Neural cell (in vitro differentiated cells): ENCODE measurements at regions not wholly inside any gene's neighbourhood (a gene's known extent, or its start where the extent isn't known, plus 50 kb on each side); places are given as distances from the start of the nearest gene placed in this dataset.

Source experiments
- H2AFZ ChIP-seq: fragments of 200-600, 300-800 bp; sonication (generic), shearing (Covaris generic); 2 replicates; pipeline ENCODE4 v1.6.0; 2014; ENCODE audit warnings: low read depth, mild to moderate bottlenecking, antibody characterized with exemption, low read length, moderate library complexity
- H3F3A ChIP-seq: fragments of 200-600 bp; shearing (Covaris generic); 2 replicates; pipeline ENCODE4 v1.6.1; 2016; ENCODE audit warnings: mild to moderate bottlenecking, moderate library complexity, mixed read lengths, antibody characterized with exemption, low read length; ENCODE audit not compliant: insufficient read depth, poor library complexity, severe bottlenecking
- H3K27ac ChIP-seq: fragments of 200-600, 300-800 bp; sonication (generic), shearing (Covaris generic); 2 replicates; pipeline ENCODE4 v1.5.1; 2014; ENCODE audit warnings: mild to moderate bottlenecking, low read length, moderate library complexity
- H3K27me3 ChIP-seq: fragments of 300-800, 200-600 bp; sonication (generic), shearing (Covaris generic); 2 replicates; pipeline ENCODE4 v1.6.0; 2014; ENCODE audit warnings: mild to moderate bottlenecking, low read depth, low read length, moderate library complexity; ENCODE audit not compliant: insufficient read depth
- H3K36me3 ChIP-seq: fragments of 300-800, 200-600 bp; sonication (generic), shearing (Covaris generic); 2 replicates; pipeline ENCODE4 v1.5.1; 2014; ENCODE audit warnings: mild to moderate bottlenecking, antibody characterized with exemption, low read length, moderate library complexity; ENCODE audit not compliant: insufficient read depth
- H3K4me2 ChIP-seq: fragments of 300-800, 200-600 bp; sonication (generic), shearing (Covaris generic); 2 replicates; pipeline ENCODE4 v1.6.0; 2014; ENCODE audit warnings: mild to moderate bottlenecking, low read length
- H3K4me3 ChIP-seq: fragments of 300-800, 200-600 bp; sonication (generic), shearing (Covaris generic); 2 replicates; pipeline ENCODE4 v1.5.1; 2014; ENCODE audit warnings: mild to moderate bottlenecking, low read length, moderate library complexity
- H3K79me2 ChIP-seq: fragments of 200-600 bp; shearing (Covaris generic); replicated peaks from 2 replicates; pipeline ENCODE4 v1.6.0; 2014; ENCODE audit warnings: mild to moderate bottlenecking, low read length, moderate library complexity; ENCODE audit not compliant: insufficient read depth
- H3K9ac ChIP-seq: fragments of 300-800, 200-600 bp; sonication (generic), shearing (Covaris generic); 2 replicates; pipeline ENCODE4 v1.6.1; 2016; ENCODE audit warnings: mild to moderate bottlenecking, low read length, mixed read lengths
- H3K9me2 ChIP-seq: fragments of 200-600 bp; shearing (Covaris generic); 2 replicates; pipeline ENCODE4 v1.6.1; 2016; ENCODE audit warnings: mild to moderate bottlenecking, low read length, mixed read lengths; ENCODE audit not compliant: insufficient read depth
- H3K9me3 ChIP-seq: fragments of 200-600, 300-800 bp; sonication (generic), shearing (Covaris generic); 2 replicates; pipeline ENCODE4 v1.6.1; 2016; ENCODE audit warnings: mild to moderate bottlenecking, mixed run types, low read length, moderate library complexity, mixed read lengths
- H4K20me1 ChIP-seq: fragments of 200-600 bp; shearing (Covaris generic); 2 replicates; pipeline ENCODE4 v1.6.1; 2016; ENCODE audit warnings: mild to moderate bottlenecking, mixed run types; ENCODE audit not compliant: insufficient read depth
- EP300 ChIP-seq: fragments of 450-650 bp; conservative IDR thresholded peaks from 2 replicates; pipeline ENCODE4 v1.6.1; 2014; ENCODE audit warnings: antibody characterized with exemption, mild to moderate bottlenecking, moderate library complexity; ENCODE audit not compliant: poor library complexity, severe bottlenecking
- EZH2 ChIP-seq: fragments of 200-600, 300-800 bp; shearing (Covaris generic), sonication (generic); IDR thresholded peaks from 2 replicates; pipeline ENCODE4 v1.6.1; 2014; ENCODE audit warnings: antibody characterized with exemption, low read length, borderline replicate concordance, mild to moderate bottlenecking; ENCODE audit not compliant: insufficient read depth, poor library complexity, severe bottlenecking
- MXI1 ChIP-seq: fragments of 450-650 bp; conservative IDR thresholded peaks from 2 replicates; pipeline ENCODE4 v1.6.1; 2014; ENCODE audit warnings: antibody characterized with exemption, mild to moderate bottlenecking; ENCODE audit not compliant: poor library complexity, severe bottlenecking
- POLR2AphosphoS5 ChIP-seq: IDR thresholded peaks from 2 replicates; pipeline ENCODE4 v1.6.1; 2012
- RAD21 ChIP-seq: fragments of 450-650 bp; conservative IDR thresholded peaks from 2 replicates; pipeline ENCODE4 v1.6.1; 2014; ENCODE audit warnings: antibody characterized with exemption, mild to moderate bottlenecking, moderate library complexity
- SMC3 ChIP-seq: fragments of 450-650 bp; conservative IDR thresholded peaks from 2 replicates; pipeline ENCODE4 v1.6.1; 2014; ENCODE audit warnings: antibody characterized with exemption, mild to moderate bottlenecking, moderate library complexity; ENCODE audit not compliant: poor library complexity
- TAF1 ChIP-seq: IDR thresholded peaks from 2 replicates; pipeline ENCODE4 v1.6.1; 2012; ENCODE audit warnings: low read depth
- TF ChIP-seq, protein P1 (sequence below): fragments of 450-650 bp; IDR thresholded peaks from 2 replicates; pipeline ENCODE4 v1.5.1; 2014; ENCODE audit warnings: antibody characterized with exemption, mild to moderate bottlenecking, moderate library complexity; ENCODE audit not compliant: poor library complexity, severe bottlenecking
- TF ChIP-seq, protein P2 (sequence below): IDR thresholded peaks from 2 replicates; pipeline ENCODE4 v1.6.1; 2012; ENCODE audit warnings: borderline replicate concordance

DNA sequence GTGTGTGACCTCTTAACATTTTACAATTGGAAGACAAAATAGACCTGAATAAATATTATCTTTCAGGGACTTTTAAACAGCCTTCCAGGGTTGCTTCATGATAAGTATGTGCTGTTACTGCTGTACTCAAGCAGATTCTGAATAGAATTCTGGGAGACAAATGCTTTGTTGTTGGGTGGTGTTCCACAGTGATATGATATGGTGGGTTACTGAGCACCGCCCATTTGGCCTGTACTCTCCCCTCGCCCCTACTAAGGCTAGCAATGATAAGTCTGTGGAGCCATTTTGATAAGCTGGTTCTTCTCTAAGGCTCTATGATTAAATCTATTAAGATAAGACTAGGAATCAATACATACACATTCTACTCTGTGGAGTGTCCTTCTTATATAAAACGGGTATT lies 89.8 kb upstream of the ITGA4 start:
- H4K20me1 ChIP-seq = no peaks in the 10 kb centered on the region
- no peak overlapping the region for H3K4me3 ChIP-seq
- no peaks in the 10 kb centered on the region for H3K36me3 ChIP-seq
- H3K4me2 ChIP-seq = no peak overlapping the region
- no peaks in the 10 kb centered on the region for H3F3A ChIP-seq
- H3K27ac ChIP-seq = no peak overlapping the region
- no peaks in the 10 kb centered on the region for H3K79me2 ChIP-seq
- H3K9ac ChIP-seq = no peak overlapping the region
- no peaks in the 10 kb centered on the region for H3K9me2 ChIP-seq
- TF ChIP-seq, protein P1, sequence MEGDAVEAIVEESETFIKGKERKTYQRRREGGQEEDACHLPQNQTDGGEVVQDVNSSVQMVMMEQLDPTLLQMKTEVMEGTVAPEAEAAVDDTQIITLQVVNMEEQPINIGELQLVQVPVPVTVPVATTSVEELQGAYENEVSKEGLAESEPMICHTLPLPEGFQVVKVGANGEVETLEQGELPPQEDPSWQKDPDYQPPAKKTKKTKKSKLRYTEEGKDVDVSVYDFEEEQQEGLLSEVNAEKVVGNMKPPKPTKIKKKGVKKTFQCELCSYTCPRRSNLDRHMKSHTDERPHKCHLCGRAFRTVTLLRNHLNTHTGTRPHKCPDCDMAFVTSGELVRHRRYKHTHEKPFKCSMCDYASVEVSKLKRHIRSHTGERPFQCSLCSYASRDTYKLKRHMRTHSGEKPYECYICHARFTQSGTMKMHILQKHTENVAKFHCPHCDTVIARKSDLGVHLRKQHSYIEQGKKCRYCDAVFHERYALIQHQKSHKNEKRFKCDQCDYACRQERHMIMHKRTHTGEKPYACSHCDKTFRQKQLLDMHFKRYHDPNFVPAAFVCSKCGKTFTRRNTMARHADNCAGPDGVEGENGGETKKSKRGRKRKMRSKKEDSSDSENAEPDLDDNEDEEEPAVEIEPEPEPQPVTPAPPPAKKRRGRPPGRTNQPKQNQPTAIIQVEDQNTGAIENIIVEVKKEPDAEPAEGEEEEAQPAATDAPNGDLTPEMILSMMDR = no peak
- TF ChIP-seq TAF1 (no peak), POLR2AphosphoS5 (no peak), EZH2 (no peak), SMC3 (no peak), MXI1 (no peak), EP300 (no peak), RAD21 (no peak)
- TF ChIP-seq, protein P2, sequence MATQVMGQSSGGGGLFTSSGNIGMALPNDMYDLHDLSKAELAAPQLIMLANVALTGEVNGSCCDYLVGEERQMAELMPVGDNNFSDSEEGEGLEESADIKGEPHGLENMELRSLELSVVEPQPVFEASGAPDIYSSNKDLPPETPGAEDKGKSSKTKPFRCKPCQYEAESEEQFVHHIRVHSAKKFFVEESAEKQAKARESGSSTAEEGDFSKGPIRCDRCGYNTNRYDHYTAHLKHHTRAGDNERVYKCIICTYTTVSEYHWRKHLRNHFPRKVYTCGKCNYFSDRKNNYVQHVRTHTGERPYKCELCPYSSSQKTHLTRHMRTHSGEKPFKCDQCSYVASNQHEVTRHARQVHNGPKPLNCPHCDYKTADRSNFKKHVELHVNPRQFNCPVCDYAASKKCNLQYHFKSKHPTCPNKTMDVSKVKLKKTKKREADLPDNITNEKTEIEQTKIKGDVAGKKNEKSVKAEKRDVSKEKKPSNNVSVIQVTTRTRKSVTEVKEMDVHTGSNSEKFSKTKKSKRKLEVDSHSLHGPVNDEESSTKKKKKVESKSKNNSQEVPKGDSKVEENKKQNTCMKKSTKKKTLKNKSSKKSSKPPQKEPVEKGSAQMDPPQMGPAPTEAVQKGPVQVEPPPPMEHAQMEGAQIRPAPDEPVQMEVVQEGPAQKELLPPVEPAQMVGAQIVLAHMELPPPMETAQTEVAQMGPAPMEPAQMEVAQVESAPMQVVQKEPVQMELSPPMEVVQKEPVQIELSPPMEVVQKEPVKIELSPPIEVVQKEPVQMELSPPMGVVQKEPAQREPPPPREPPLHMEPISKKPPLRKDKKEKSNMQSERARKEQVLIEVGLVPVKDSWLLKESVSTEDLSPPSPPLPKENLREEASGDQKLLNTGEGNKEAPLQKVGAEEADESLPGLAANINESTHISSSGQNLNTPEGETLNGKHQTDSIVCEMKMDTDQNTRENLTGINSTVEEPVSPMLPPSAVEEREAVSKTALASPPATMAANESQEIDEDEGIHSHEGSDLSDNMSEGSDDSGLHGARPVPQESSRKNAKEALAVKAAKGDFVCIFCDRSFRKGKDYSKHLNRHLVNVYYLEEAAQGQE = no peak
- no peak overlapping the region for H2AFZ ChIP-seq
- no peaks in the 10 kb centered on the region for H3K9me3 ChIP-seq
- no peaks in the 10 kb centered on the region for H3K27me3 ChIP-seq

DNA sequence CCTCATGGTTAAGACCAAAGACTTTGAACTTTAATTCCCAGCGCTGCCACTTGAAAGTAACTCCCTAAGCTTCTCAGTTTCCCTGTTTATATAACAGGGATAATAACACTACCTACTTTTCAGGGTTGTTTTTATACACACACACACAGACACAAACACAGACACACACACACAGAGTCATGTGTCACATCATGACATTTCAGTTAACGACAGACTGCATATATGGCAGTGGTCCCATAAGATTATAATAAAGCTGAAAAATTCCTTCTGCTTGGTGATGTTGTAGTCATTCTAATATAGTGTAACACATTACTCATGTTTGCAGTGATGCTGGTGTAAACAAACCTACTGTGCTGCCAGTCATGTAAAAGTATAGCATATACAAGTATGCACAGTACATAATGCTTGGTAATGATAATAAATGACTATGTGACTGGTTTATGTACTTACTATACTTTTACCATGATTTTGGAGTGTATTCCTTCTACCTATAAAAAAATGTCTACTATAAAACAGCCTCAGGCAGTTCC lies 89.2 kb upstream of the ITGA4 start:
- no peak overlapping the region for H3K27ac ChIP-seq
- H3F3A ChIP-seq = no peaks in the 10 kb centered on the region
- no peak overlapping the region for H3K9ac ChIP-seq
- no peak overlapping the region for H3K4me3 ChIP-seq
- TF ChIP-seq MXI1 (no peak), POLR2AphosphoS5 (no peak), EP300 (no peak), TAF1 (no peak), SMC3 (no peak), RAD21 (no peak), EZH2 (no peak)
- TF ChIP-seq, protein P1 = no peak
- TF ChIP-seq, protein P2 = no peak
- H3K79me2 ChIP-seq = no peaks in the 10 kb centered on the region
- H3K27me3 ChIP-seq = no peaks in the 10 kb centered on the region
- H4K20me1 ChIP-seq = no peaks in the 10 kb centered on the region
- no peak overlapping the region for H3K4me2 ChIP-seq
- no peaks in the 10 kb centered on the region for H3K9me3 ChIP-seq
- H2AFZ ChIP-seq = no peak overlapping the region
- H3K9me2 ChIP-seq = no peaks in the 10 kb centered on the region
- H3K36me3 ChIP-seq = no peaks in the 10 kb centered on the region
